Retina (tissue), 1 donor: ENCODE measurements at regions not wholly inside any gene's neighbourhood (a gene's known extent, or its start where the extent isn't known, plus 50 kb on each side); places are given as distances from the start of the nearest gene placed in this dataset.

Experiments used
- DNase-seq: peaks from one replicate; pipeline ENCODE4 v3.0.0-alpha.2; 2016

DNA sequence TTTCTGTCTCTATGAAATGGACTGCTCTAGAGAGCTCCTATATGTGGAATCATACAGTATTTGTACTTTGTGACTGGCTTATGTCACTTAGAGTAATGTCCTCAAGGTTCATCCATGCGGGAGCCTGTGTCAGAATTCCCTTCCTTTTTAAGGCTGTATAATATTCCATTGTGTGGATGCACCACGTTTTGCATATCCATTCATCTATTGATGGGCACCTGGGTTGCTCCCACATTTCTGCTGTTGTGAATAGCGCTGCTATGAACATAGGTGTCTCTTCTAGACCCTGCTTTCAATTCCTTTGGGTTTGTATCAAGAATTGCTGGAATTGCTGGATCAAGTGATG lies 155.4 kb downstream of the BMP7 start:
- DNase-seq: no peak

GRCh38 chr20:57112448-57112847 lies 154.0 kb downstream of the BMP7 start:
- DNase-seq: no peak

GRCh38 chr20:57114290-57115005 lies 152.0 kb downstream of the BMP7 start:
- DNase-seq: no peak

GRCh38 chr20:57117296-57117695 lies 149.1 kb downstream of the BMP7 start:
- no peak for DNase-seq

DNA sequence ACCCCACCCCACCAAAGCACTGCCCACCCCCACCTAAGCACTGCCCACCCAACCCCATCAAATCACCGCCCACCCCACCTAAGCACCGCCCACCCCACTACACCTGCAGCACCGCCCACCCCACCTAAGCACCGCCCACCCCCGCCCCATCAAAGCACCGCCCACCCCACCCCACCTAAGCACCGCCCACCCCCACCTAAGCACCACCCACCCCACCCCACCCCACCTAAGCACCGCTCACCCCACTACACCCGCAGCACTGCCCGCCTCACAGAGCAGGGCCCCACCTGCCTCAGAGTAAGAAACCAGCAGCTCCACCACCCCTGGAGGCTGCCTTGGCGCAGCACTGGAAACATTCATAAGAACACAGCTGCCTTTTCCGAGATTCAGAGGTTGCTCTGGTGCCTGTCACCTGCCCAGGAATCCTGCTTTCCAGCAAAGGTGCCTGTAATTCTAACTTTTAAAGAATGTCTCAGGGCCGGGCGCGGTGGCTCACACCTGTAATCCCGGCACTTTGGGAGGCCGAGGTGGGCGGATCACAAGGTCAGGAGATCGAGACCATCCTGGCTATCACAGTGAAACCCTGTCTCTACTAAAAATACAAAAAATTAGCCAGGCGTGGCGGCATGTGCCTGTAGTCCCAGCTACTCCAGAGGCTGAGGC lies 148.2 kb downstream of the BMP7 start:
- no peak for DNase-seq
